Uterus (tissue), 3 donors: ENCODE measurements at regions not wholly inside any gene's neighbourhood (a gene's known extent, or its start where the extent isn't known, plus 50 kb on each side); places are given as distances from the start of the nearest gene placed in this dataset.

ENCODE experiments used
- DNase-seq, 2 donors: peaks; one replicate each; pipeline ENCODE4 v3.0.0-alpha.2; 2019 to 2020
- H3K27ac ChIP-seq, 2 donors: fragments of 200-600 bp; sonication (generic); 1 replicate in 1 of 2; 2 replicates in 1 of 2; pipeline ENCODE4 v1.5.1; 2016 to 2018
- H3K27me3 ChIP-seq, 2 donors: fragments of 200-600 bp; sonication (generic); one replicate each; pipeline ENCODE4 v1.5.1; 2018 to 2019; ENCODE audit warnings: control low read depth in 1 of 2
- H3K36me3 ChIP-seq, 2 donors: fragments of 200-600 bp; sonication (generic); one replicate each; pipeline ENCODE4 v1.5.1; 2019; ENCODE audit warnings: control low read depth in 1 of 2
- H3K4me1 ChIP-seq, 2 donors: fragments of 200-600 bp; sonication (generic); one replicate each; pipeline ENCODE4 v1.5.1; 2018 to 2019; ENCODE audit warnings: control low read depth in 1 of 2
- H3K4me3 ChIP-seq, 2 donors: fragments of 200-600 bp; sonication (generic); 1 replicate in 1 of 2; 2 replicates in 1 of 2; pipeline ENCODE4 v1.5.1; 2018 to 2019; ENCODE audit warnings: mild to moderate bottlenecking in 1 of 2
- H3K9me3 ChIP-seq, 2 donors: fragments of 200-600 bp; sonication (generic); one replicate each; pipeline ENCODE4 v1.5.1; 2019; ENCODE audit warnings: control low read depth in 1 of 2
- POLR2A ChIP-seq, 2 donors: fragments of 450-650 bp; IDR thresholded peaks; one replicate each; pipeline ENCODE4 v1.6.1; 2016; ENCODE audit warnings: antibody characterized with exemption in 2 of 2, mild to moderate bottlenecking in 1 of 2, moderate library complexity in 1 of 2
- intact Hi-C: fragments of 100-400 bp; cut with DNase I; formaldehyde crosslinking; loops from one replicate; pipeline ENCODE4 v1.15.1; 2023; ENCODE audit warnings: low total_unique reads
- TF ChIP-seq, protein P1 (sequence below), 4 experiments: fragments of 200-600 bp in 2 of 4; fragments of 450-650 bp in 2 of 4; sonication (generic) in 2 of 4; IDR thresholded peaks; one replicate each; pipeline ENCODE4 v1.5.1; 2016 to 2019; ENCODE audit warnings: antibody characterized with exemption in 4 of 4, mild to moderate bottlenecking in 2 of 4, moderate library complexity in 1 of 4
- donor health status: DM: yes; HTN: yes; CAD: no.

DNA sequence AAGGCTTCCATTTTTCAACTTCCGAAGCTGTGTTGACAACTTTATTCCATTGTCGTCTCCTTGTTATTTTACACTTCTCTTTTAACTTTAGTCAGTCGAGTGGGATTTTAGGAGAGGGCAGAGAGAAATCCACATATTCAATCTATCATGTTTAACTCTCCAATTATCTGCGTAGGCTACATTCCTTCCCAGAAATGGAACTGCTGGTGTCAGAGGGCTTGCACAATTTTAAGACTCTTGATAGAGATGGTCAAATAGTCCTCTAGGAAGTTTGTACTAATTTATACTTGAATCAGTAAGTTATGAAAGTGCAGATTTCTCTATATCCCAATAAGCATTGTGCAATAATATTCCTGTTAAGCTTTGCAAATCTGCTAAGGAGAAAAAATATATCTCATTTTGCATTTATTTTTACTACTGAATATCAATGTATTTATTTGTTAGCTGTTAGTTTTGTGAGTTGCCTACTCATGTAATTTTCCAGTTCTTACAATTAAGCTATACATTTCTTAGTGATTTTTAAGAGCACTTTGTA lies 95.6 kb downstream of the CYP26B1 start:
- TF ChIP-seq POLR2A (IDR thresholded peaks at IDR 0.05), result no peak
- TF ChIP-seq, protein P1, sequence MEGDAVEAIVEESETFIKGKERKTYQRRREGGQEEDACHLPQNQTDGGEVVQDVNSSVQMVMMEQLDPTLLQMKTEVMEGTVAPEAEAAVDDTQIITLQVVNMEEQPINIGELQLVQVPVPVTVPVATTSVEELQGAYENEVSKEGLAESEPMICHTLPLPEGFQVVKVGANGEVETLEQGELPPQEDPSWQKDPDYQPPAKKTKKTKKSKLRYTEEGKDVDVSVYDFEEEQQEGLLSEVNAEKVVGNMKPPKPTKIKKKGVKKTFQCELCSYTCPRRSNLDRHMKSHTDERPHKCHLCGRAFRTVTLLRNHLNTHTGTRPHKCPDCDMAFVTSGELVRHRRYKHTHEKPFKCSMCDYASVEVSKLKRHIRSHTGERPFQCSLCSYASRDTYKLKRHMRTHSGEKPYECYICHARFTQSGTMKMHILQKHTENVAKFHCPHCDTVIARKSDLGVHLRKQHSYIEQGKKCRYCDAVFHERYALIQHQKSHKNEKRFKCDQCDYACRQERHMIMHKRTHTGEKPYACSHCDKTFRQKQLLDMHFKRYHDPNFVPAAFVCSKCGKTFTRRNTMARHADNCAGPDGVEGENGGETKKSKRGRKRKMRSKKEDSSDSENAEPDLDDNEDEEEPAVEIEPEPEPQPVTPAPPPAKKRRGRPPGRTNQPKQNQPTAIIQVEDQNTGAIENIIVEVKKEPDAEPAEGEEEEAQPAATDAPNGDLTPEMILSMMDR (IDR thresholded peaks at IDR 0.05), result no peak
- no peak overlapping the region for H3K4me3 ChIP-seq
- no peak for DNase-seq
- no peak overlapping the region for H3K27ac ChIP-seq
- intact Hi-C loops, result no loop called here
- H3K4me1 ChIP-seq, result no peaks in the 10 kb centered on the region
- no peaks in the 10 kb centered on the region for H3K36me3 ChIP-seq
- H3K9me3 ChIP-seq, result peaks cover 0 to 2% of the 10 kb centered on the region in 2 donors
- H3K27me3 ChIP-seq, result no peaks in the 10 kb centered on the region

DNA sequence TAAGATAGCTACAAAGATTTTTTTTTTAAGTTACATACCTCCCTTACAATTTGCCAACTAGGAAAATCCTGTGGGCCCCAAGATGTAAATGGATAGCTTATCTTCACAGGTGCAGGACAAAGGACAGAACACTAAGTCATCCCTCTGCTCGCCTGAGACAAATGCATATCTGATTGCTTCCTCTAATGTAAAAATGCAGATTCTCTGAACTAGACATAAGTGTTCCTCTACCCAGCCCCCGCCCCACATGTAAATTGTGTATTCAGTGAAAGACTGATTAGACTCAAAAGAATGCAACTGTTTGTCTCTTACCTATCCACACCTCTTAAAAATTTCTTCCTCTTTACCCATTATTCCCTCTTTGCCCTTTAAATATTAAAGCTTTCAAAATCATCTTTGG lies 96.5 kb downstream of the CYP26B1 start:
- no peak overlapping the region for H3K27ac ChIP-seq
- no peak overlapping the region for H3K4me3 ChIP-seq
- no peaks in the 10 kb centered on the region for H3K36me3 ChIP-seq
- H3K9me3 ChIP-seq, result peaks cover 0 to 2% of the 10 kb centered on the region in 2 donors
- H3K4me1 ChIP-seq, result no peaks in the 10 kb centered on the region
- no peak for DNase-seq
- intact Hi-C loops, result no loop called here
- H3K27me3 ChIP-seq, result no peaks in the 10 kb centered on the region
- TF ChIP-seq, protein P1 (IDR thresholded peaks at IDR 0.05), result no peak
- TF ChIP-seq POLR2A (IDR thresholded peaks at IDR 0.05), result no peak

DNA sequence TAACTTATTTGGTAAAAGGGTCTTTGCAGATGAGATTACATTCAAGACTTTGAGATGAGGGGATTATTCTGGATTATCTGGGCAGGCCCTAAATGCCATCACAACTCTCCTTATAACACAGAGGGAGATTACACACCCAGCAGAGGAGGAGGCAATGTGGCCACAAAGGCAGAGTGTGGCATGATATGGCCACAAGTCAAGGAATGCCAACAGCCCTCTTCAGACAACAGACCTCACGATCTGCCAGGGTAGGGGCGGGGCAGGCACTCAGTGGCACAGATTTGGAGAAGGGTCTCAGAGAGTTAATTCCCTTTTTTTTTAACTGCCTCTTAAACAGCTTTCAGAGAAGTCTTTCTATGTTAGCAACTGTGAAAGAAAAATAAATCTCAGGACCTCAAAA lies 96.9 kb downstream of the CYP26B1 start:
- TF ChIP-seq, protein P1 (IDR thresholded peaks at IDR 0.05), result no peak
- no peak for TF ChIP-seq POLR2A (IDR thresholded peaks at IDR 0.05)
- Histone ChIP-seq H3K27me3 (no peaks in the 10 kb centered on the region), H3K9me3 (peaks cover 0 to 2% of the 10 kb centered on the region in 2 donors), H3K4me3 (no peak overlapping the region), H3K36me3 (no peaks in the 10 kb centered on the region), H3K27ac (no peak overlapping the region), H3K4me1 (no peaks in the 10 kb centered on the region)
- DNase-seq, result no peak
- intact Hi-C loops, result no loop called here

DNA sequence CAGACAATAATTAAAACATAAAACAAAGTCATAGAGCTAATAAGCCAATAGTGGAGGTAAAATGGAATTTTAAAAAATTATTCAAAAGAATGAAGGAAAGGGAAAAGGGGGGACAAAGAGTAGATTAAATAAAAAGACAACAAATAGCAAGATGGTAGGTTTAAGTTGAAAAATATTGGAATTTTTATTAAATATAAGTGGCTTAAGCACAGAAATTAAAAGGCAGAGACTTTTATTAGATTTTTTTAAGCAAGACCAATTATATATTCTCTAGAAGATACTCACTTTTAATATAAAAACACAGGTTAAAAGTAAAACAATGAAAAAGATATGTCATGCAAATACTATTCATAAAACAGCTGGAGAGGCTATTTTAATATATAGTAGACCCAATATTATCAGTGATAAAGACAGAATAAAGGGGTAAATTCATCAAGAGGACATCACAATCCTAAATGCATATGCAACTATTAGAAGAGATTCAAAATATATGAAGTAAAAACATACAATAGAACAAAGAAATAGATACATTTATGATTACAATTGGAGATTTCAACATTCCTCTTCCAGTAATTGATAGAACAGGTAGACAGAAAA lies 98.7 kb downstream of the CYP26B1 start:
- TF ChIP-seq, protein P1 (IDR thresholded peaks at IDR 0.05), result no peak
- no peak for TF ChIP-seq POLR2A (IDR thresholded peaks at IDR 0.05)
- H3K27ac ChIP-seq, result no peak overlapping the region
- H3K27me3 ChIP-seq, result no peaks in the 10 kb centered on the region
- H3K4me3 ChIP-seq, result no peak overlapping the region
- DNase-seq, result no peak
- H3K9me3 ChIP-seq, result peaks cover 0 to 2% of the 10 kb centered on the region in 2 donors
- H3K4me1 ChIP-seq, result no peaks in the 10 kb centered on the region
- intact Hi-C loops, result no loop called here
- no peaks in the 10 kb centered on the region for H3K36me3 ChIP-seq

DNA sequence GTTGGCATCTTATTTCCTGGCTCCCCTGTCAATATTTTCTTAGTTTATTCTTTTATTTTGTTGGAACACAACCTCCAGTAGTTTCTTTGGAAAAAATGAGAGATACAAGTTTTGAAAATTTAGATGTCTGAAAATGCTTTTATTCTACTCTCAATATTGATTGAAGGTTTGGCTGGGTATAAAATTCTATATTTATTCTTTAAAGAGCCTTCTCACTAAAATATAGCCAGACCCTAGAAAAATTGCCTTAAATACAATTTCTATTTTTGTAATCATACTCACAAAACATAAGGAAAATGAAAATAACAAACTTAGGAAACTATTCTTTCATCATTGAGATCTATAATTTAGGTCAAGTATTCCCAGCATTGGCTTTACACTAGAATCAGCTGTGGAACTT lies 103.7 kb downstream of the CYP26B1 start:
- no peaks in the 10 kb centered on the region for H3K27me3 ChIP-seq
- no peaks in the 10 kb centered on the region for H3K4me1 ChIP-seq
- H3K9me3 ChIP-seq, result no peaks in the 10 kb centered on the region
- TF ChIP-seq, protein P1 (IDR thresholded peaks at IDR 0.05), result no peak
- no peak for TF ChIP-seq POLR2A (IDR thresholded peaks at IDR 0.05)
- H3K4me3 ChIP-seq, result no peak overlapping the region
- H3K27ac ChIP-seq, result no peak overlapping the region
- H3K36me3 ChIP-seq, result no peaks in the 10 kb centered on the region
- no peak for DNase-seq
- intact Hi-C loops, result no loop called here
